GM19452 (cell line): ENCODE measurements at regions not wholly inside any gene's neighbourhood (a gene's known extent, or its start where the extent isn't known, plus 50 kb on each side); places are given as distances from the start of the nearest gene placed in this dataset.

Experiments
- ATAC-seq: cut with Tn5 transposase; IDR thresholded peaks from one replicate; pipeline ENCODE4 v1.9.1; 2021; ENCODE audit not compliant: unreplicated experiment

GRCh38 chr11:112457532-112457931, 196.9 kb upstream of the PLET1 start:
- ATAC-seq: no peak

- no peak for ATAC-seq
Observed at GRCh38 chr11:112459001-112459400, 198.3 kb upstream of the PLET1 start.

GRCh38 chr11:112460141-112460540, 199.5 kb upstream of the PLET1 start:
- no peak for ATAC-seq

GRCh38 chr11:112464949-112465348, 204.3 kb upstream of the PLET1 start:
- no peak for ATAC-seq

- no peak for ATAC-seq
Observed at GRCh38 chr11:112465433-112466024, 204.9 kb upstream of the PLET1 start.

- ATAC-seq: no peak
Observed at GRCh38 chr11:112467721-112468120, 207.1 kb upstream of the PLET1 start.

- no peak for ATAC-seq
Observed at GRCh38 chr11:112469376-112469775, 208.7 kb upstream of the PLET1 start.

- ATAC-seq: no peak
Observed at GRCh38 chr11:112470355-112470754, 209.7 kb upstream of the PLET1 start.

GRCh38 chr11:112471731-112472130, 211.1 kb upstream of the PLET1 start:
- no peak for ATAC-seq

- ATAC-seq: no peak
Observed at GRCh38 chr11:112477152-112477551, 216.5 kb upstream of the PLET1 start.

- no peak for ATAC-seq
Observed at GRCh38 chr11:112477581-112478317, 217.1 kb upstream of the PLET1 start.

GRCh38 chr11:112478806-112479205, 218.1 kb upstream of the PLET1 start:
- ATAC-seq: no peak

GRCh38 chr11:112481431-112481830, 220.8 kb upstream of the PLET1 start:
- no peak for ATAC-seq

- ATAC-seq: no peak
Observed at GRCh38 chr11:112481893-112482292, 221.2 kb upstream of the PLET1 start.

GRCh38 chr11:112485280-112485679, 224.6 kb upstream of the PLET1 start:
- no peak for ATAC-seq

- no peak for ATAC-seq
Observed at GRCh38 chr11:112497826-112498225, 237.2 kb upstream of the PLET1 start.

GRCh38 chr11:112498701-112499100, 238.0 kb upstream of the PLET1 start:
- ATAC-seq: no peak

GRCh38 chr11:112499153-112499880, 238.7 kb upstream of the PLET1 start:
- no peak for ATAC-seq

- ATAC-seq: no peak
Observed at GRCh38 chr11:112499881-112500204, 239.2 kb upstream of the PLET1 start.

GRCh38 chr11:112503410-112503809, 242.8 kb upstream of the PLET1 start:
- ATAC-seq: no peak

- ATAC-seq: no peak
Observed at GRCh38 chr11:112504056-112504455, 243.4 kb upstream of the PLET1 start.

GRCh38 chr11:112506852-112507251, 246.2 kb upstream of the PLET1 start:
- no peak for ATAC-seq
